Upper lobe of left lung (tissue), 6 donors: ENCODE measurements at regions not wholly inside any gene's neighbourhood (a gene's known extent, or its start where the extent isn't known, plus 50 kb on each side); places are given as distances from the start of the nearest gene placed in this dataset.

Experiments
- ATAC-seq, 2 donors: fragments of 200-7000 bp; cut with Tn5 transposase; one replicate each; pipeline ENCODE4 v1.9.1; 2022; ENCODE audit warnings: mild to moderate bottlenecking in 2 of 2, moderate library complexity in 2 of 2; ENCODE audit not compliant: low FRiP score in 2 of 2
- DNase-seq, 2 donors: peaks; one replicate each; pipeline ENCODE4 v3.0.0-alpha.2; 2019 to 2020
- H3K27ac ChIP-seq, 4 donors: fragments of 200-600 bp; sonication (generic); one replicate each; pipeline ENCODE4 v1.5.1; 2016 to 2019
- H3K27me3 ChIP-seq, 4 donors: fragments of 200-600 bp; sonication (generic); one replicate each; pipeline ENCODE4 v1.5.1; 2017 to 2019
- H3K36me3 ChIP-seq, 4 donors: fragments of 200-600 bp; sonication (generic); one replicate each; pipeline ENCODE4 v1.5.1; 2016 to 2019
- H3K4me1 ChIP-seq, 4 donors: fragments of 200-600 bp; sonication (generic); one replicate each; pipeline ENCODE4 v1.5.1; 2018 to 2019
- H3K4me3 ChIP-seq, 4 donors: fragments of 200-600 bp; sonication (generic); one replicate each; pipeline ENCODE4 v1.5.1; 2017 to 2019; ENCODE audit warnings: mild to moderate bottlenecking in 2 of 4, moderate library complexity in 1 of 4
- H3K9me3 ChIP-seq, 4 donors: fragments of 200-600 bp; sonication (generic); one replicate each; pipeline ENCODE4 v1.5.1; 2018 to 2019
- EP300 ChIP-seq, 4 donors: sonication (generic); formaldehyde crosslinking; IDR thresholded peaks; one replicate each; pipeline ENCODE4 v1.5.1; 2017; ENCODE audit warnings: antibody characterized with exemption in 4 of 4, control low read depth in 2 of 4
- POLR2A ChIP-seq, 4 donors: fragments of 450-650 bp; IDR thresholded peaks; one replicate each; pipeline ENCODE4 v1.5.1; 2016 to 2017; ENCODE audit warnings: antibody characterized with exemption in 4 of 4, mild to moderate bottlenecking in 2 of 4
- POLR2AphosphoS5 ChIP-seq, 2 donors: sonication (generic); formaldehyde crosslinking; IDR thresholded peaks; one replicate each; pipeline ENCODE4 v1.5.1; 2017; ENCODE audit warnings: antibody characterized with exemption in 2 of 2
- WGBS, 2 donors: methylation state at CpG; one replicate each; pipeline ENCODE4 v1.1.5; 2017 to 2018; 5-methylcytosine and 5-hydroxymethylcytosine counted together
- TF ChIP-seq, protein P1 (sequence below), 6 experiments: fragments of 450-650 bp in 4 of 6; fragments of 200-600 bp in 2 of 6; sonication (generic) in 2 of 6; IDR thresholded peaks; one replicate each; pipeline ENCODE4 v1.5.1; 2016 to 2019; ENCODE audit warnings: antibody characterized with exemption in 6 of 6
- donor health status: DM: no; HTN: no; CAD: no; lungs with moderate emphysema.
- donor health status: DM: no; HTN: yes; CAD: no; lungs with severe emphysema.

- no peaks in the 10 kb centered on the region for H3K27me3 ChIP-seq
- no peak for ATAC-seq
- H3K4me1 ChIP-seq, result no peaks in the 10 kb centered on the region
- H3K4me3 ChIP-seq, result no peak overlapping the region
- DNase-seq, result no peak
- TF ChIP-seq, protein P1, sequence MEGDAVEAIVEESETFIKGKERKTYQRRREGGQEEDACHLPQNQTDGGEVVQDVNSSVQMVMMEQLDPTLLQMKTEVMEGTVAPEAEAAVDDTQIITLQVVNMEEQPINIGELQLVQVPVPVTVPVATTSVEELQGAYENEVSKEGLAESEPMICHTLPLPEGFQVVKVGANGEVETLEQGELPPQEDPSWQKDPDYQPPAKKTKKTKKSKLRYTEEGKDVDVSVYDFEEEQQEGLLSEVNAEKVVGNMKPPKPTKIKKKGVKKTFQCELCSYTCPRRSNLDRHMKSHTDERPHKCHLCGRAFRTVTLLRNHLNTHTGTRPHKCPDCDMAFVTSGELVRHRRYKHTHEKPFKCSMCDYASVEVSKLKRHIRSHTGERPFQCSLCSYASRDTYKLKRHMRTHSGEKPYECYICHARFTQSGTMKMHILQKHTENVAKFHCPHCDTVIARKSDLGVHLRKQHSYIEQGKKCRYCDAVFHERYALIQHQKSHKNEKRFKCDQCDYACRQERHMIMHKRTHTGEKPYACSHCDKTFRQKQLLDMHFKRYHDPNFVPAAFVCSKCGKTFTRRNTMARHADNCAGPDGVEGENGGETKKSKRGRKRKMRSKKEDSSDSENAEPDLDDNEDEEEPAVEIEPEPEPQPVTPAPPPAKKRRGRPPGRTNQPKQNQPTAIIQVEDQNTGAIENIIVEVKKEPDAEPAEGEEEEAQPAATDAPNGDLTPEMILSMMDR (IDR thresholded peaks at IDR 0.05), result no peak
- TF ChIP-seq POLR2A (IDR thresholded peaks at IDR 0.05), result no peak
- TF ChIP-seq EP300 (IDR thresholded peaks at IDR 0.05), result no peak
- TF ChIP-seq POLR2AphosphoS5 (IDR thresholded peaks at IDR 0.05), result no peak
- WGBS, 2 donors, result 0 to 83% methylated on average over 1 of the region's 1 CpG
- no peaks in the 10 kb centered on the region for H3K36me3 ChIP-seq
- no peak overlapping the region for H3K27ac ChIP-seq
- H3K9me3 ChIP-seq, result no peaks in the 10 kb centered on the region
Measured at GRCh38 chr3:95464346-95464745, 1350.0 kb upstream of the EPHA6 start.

- H3K4me3 ChIP-seq, result no peak overlapping the region
- no peak overlapping the region for H3K27ac ChIP-seq
- no peaks in the 10 kb centered on the region for H3K36me3 ChIP-seq
- DNase-seq (no peak), ATAC-seq (no peak)
- H3K27me3 ChIP-seq, result no peaks in the 10 kb centered on the region
- H3K4me1 ChIP-seq, result no peaks in the 10 kb centered on the region
- TF ChIP-seq EP300 (IDR thresholded peaks at IDR 0.05) (no peak), POLR2AphosphoS5 (IDR thresholded peaks at IDR 0.05) (no peak), POLR2A (IDR thresholded peaks at IDR 0.05) (no peak)
- TF ChIP-seq, protein P1 (IDR thresholded peaks at IDR 0.05), result no peak
- no peaks in the 10 kb centered on the region for H3K9me3 ChIP-seq
- WGBS, 2 donors, result 48 to 49% methylated on average over 2 of the region's 2 CpGs
Measured at GRCh38 chr3:95468331-95468730, 1346.1 kb upstream of the EPHA6 start.

GRCh38 chr3:95474338-95474737 lies 1340.1 kb upstream of the EPHA6 start:
- Histone ChIP-seq H3K27me3 (no peaks in the 10 kb centered on the region), H3K4me3 (no peak overlapping the region), H3K9me3 (no peaks in the 10 kb centered on the region), H3K36me3 (no peaks in the 10 kb centered on the region), H3K27ac (no peak overlapping the region), H3K4me1 (no peaks in the 10 kb centered on the region)
- ATAC-seq (no peak), DNase-seq (no peak)
- 67 to 75% methylated on average over 1 of the region's 1 CpG for WGBS, 2 donors
- TF ChIP-seq POLR2A (IDR thresholded peaks at IDR 0.05), result no peak
- TF ChIP-seq, protein P1 (IDR thresholded peaks at IDR 0.05), result no peak

GRCh38 chr3:95476534-95476933 lies 1337.9 kb upstream of the EPHA6 start:
- 35 to 88% methylated on average over 2 of the region's 2 CpGs for WGBS, 2 donors
- H3K9me3 ChIP-seq, result no peaks in the 10 kb centered on the region
- H3K4me3 ChIP-seq, result no peak overlapping the region
- no peaks in the 10 kb centered on the region for H3K4me1 ChIP-seq
- DNase-seq (no peak), ATAC-seq (no peak)
- no peak overlapping the region for H3K27ac ChIP-seq
- no peak for TF ChIP-seq POLR2AphosphoS5 (IDR thresholded peaks at IDR 0.05)
- TF ChIP-seq POLR2A (IDR thresholded peaks at IDR 0.05), result no peak
- TF ChIP-seq, protein P1 (IDR thresholded peaks at IDR 0.05), result no peak
- no peak for TF ChIP-seq EP300 (IDR thresholded peaks at IDR 0.05)
- H3K36me3 ChIP-seq, result no peaks in the 10 kb centered on the region
- H3K27me3 ChIP-seq, result no peaks in the 10 kb centered on the region

DNA sequence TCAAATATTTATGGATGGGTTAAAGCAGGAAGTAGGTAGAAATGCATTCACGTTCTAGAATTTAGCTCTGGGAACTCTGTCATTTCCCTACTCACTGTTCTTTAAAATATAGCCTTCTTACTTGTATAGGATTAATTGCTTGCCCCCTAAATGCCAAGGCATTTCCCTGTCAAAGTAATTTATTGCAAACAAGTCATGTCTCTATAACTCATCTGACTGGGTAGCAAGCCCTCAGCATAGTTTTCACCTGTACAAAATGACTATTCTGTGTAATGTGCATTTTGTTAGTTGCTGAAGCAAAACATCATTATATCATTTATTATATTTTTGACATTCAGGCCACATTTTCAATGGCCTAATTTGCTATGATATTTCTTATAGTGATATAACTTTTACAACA lies 1308.2 kb upstream of the EPHA6 start:
- H3K27me3 ChIP-seq, result no peaks in the 10 kb centered on the region
- no peak for DNase-seq
- 31 to 67% methylated on average over 1 of the region's 1 CpG for WGBS, 2 donors
- no peak overlapping the region for H3K27ac ChIP-seq
- H3K4me3 ChIP-seq, result no peak overlapping the region
- no peaks in the 10 kb centered on the region for H3K36me3 ChIP-seq
- ATAC-seq, result no peak
- TF ChIP-seq POLR2AphosphoS5 (IDR thresholded peaks at IDR 0.05) (no peak), EP300 (IDR thresholded peaks at IDR 0.05) (no peak), POLR2A (IDR thresholded peaks at IDR 0.05) (no peak)
- TF ChIP-seq, protein P1 (IDR thresholded peaks at IDR 0.05), result no peak
- H3K4me1 ChIP-seq, result no peaks in the 10 kb centered on the region
- H3K9me3 ChIP-seq, result no peaks in the 10 kb centered on the region
